ENCODE measurements at regions not wholly inside any gene's neighbourhood (a gene's known extent, or its start where the extent isn't known, plus 50 kb on each side); places are given as distances from the start of the nearest gene placed in this dataset.
"Not testable (repeated sequence)": the region's sequence is repeated elsewhere in the genome, so short reads cannot be mapped to it uniquely, and the experiment has no call there.

DNA sequence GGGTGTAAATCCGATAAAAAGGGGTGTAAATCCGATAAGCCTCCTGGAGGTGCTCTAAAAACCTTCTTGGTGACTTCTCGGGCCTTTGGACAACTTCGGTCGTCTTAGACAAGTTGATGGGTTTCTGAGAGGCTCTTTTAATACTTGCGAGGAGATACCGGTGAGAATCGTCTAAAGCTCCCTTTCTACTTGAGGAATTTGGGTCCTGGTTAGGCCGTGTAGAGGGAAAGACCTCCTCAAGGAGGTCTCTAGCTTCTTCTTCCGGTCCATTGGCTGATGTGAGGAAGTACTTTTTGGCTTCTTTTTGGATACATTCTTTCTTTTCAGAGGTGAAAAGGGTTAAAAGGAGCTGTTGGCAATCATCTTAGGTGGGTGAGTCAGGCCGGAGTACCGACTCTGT lies 128.5 kb downstream of the ART5 start:
- peak; percentile 12 for DNase-seq

GRCh38 chr11:3512751-3513150 lies 129.0 kb downstream of the ART5 start:
- DNase-seq: not testable (repeated sequence)

DNA sequence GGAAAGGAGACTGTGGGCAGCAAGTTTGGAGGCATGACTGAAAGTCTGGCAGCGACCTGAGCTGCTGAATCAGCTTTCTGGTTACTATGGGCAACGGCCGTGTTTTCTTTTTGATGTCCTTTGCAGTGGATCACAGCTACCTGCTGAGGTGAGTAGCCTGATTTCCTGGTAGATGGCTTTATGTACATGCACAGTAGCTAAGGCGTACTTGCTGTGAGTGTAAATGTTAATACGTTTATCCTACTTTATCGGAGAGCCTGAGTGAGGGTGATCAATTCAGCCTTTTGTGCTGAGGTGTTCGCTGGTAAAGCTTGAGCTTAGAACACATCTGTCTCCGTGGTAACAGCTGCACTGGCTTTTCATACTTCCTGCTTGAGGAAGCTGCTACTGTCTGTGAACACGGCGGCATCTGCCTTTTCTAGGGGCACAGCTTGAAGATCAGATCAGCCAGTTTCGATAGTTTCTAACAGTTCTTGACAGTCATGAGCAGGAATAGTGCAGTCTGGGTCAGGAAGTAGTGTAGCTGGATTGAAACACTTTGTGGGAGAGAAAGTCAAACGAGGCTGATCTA lies 129.6 kb downstream of the ART5 start:
- peak; percentile 84 for DNase-seq

DNA sequence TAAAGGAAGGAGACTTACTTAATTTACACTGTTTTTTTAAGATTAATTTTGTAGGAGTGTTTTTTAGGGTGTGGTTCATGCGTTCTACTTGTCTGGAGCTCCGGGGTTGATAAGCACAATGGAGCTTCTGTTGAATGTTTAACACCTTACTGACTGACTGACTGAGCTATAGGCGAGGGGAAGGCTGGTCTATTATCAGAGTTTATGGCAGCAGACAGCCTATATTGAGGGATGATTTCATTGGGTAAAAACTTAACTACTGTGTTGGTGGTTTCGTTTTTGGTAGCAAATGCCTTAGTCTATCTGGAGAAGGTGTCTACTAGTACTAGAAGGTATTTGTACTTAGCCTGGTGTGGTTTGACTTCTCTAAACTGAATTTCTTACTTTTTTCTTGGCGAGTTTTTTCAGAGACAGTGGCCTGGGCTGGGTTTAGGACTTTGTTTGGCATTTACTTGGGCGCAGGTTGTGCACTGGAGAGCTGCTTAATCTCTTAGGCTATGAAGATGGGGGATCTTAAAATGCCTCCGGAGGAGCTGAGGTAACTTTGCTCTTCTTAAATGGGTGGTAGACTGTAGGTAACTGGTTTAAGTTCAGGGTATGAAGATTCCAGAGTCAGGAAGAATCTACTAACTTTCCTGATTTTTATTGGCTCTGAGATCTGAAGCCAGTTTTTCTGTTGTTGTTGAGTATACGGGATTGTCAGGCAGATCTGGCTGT lies 130.2 kb downstream of the ART5 start:
- DNase-seq: peak; percentile 56

DNA sequence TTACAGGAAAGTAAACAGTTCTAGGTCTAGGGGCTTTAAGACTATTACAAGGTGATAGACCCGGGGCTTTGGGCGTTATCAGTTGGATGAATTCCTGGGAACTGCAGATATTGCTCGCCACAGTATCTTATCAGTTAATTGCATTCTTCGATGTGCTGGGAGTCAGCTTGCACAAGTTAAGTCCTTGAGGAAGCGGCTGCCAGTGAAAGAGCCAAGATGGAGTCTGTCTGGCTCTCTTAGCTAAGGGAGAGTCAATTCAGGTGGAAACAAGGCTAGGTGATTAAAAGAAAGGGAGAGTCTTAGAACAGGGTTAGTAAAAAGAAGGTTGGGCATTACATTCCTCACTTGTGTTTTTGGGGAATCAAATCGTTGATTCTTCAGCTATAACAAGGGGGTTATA lies 130.6 kb upstream of the ZNF195 start:
- DNase-seq: not testable (repeated sequence)

- not testable (repeated sequence) for DNase-seq
Observed at GRCh38 chr11:3499198-3499597, 120.3 kb upstream of the ZNF195 start.

DNA sequence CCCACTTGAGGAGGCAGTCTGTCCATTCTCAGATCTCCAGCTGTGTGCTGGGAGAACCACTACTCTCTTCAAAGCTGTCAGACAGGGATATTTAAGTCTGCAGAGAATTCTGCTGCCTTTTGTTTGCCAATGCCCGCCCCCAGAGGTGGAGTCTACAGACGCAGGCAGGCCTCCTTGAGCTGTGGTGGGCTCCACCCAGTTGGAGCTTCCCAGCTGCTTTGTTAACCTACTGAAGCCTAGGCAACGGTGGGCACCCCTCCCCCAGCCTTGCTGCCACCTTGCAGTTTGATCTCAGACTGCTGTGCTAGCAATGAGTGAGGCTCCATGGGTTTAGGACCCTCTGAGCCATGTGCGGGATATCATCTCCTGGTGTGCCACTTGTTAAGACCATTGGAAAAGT lies 119.4 kb upstream of the ZNF195 start:
- DNase-seq: peak; percentile 38

- DNase-seq: not testable (repeated sequence)
Observed at GRCh38 chr11:3493152-3493551, 114.2 kb upstream of the ZNF195 start.

DNA sequence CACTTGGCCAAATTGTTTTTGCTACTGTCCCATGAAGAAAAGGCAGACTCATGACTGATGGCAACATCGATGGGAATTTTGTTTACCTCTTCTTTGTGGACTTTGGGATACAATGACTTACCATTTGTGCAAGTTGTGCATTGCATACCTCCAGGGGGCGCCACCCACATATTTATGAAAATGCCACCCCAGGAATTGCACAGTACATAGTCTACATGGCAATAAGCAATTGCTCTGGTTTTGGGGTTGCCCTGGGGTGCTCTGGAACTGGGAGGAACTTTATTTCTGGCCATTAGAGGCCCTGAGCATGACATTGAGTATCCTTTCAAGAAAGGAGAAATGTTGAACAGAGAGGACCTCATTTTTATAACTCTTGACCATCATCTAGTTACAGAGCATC lies 109.1 kb upstream of the ZNF195 start:
- peak; percentile 30 for DNase-seq

DNA sequence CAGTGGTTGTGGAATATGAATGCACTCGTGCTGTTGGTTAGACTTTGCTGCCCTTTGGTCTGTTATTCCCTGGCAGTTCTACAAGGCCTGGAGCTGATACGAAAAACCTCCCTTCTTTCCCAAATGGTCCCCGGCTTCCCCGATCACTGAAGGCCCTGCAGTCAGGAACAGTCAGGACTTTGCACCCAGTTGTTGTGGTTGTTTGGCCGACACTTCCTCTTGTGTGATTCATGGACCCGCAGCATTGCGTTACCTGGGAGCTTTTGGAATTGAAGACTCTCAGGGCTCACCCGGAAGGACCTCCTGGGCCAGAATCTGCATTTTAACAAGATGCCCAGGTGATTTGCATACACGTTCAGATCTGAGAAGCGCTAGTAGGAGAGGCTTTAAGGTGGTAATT lies 106.8 kb upstream of the ZNF195 start:
- not testable (repeated sequence) for DNase-seq

- DNase-seq: not testable (repeated sequence)
Observed at GRCh38 chr11:3476937-3477885, 98.3 kb upstream of the ZNF195 start.

- DNase-seq: not testable (repeated sequence)
Observed at GRCh38 chr11:3476084-3476936, 97.4 kb upstream of the ZNF195 start.

- not testable (repeated sequence) for DNase-seq
Observed at GRCh38 chr11:3468963-3469362, 90.0 kb upstream of the ZNF195 start.

- DNase-seq: not testable (repeated sequence)
Observed at GRCh38 chr11:3467599-3467998, 88.7 kb upstream of the ZNF195 start.

GRCh38 chr11:3455666-3456065 lies 76.7 kb upstream of the ZNF195 start:
- not testable (repeated sequence) for DNase-seq

- peak; percentile 68 for DNase-seq
Observed at GRCh38 chr11:3454844-3455243, 75.9 kb upstream of the ZNF195 start.

GRCh38 chr11:3453596-3454256 lies 74.8 kb upstream of the ZNF195 start:
- DNase-seq: not testable (repeated sequence)

GRCh38 chr11:3450822-3451221 lies 71.9 kb upstream of the ZNF195 start:
- not testable (repeated sequence) for DNase-seq

- not testable (repeated sequence) for DNase-seq
Observed at GRCh38 chr11:3445535-3445934, 66.6 kb upstream of the ZNF195 start.

- not testable (repeated sequence) for DNase-seq
Observed at GRCh38 chr11:3444420-3444744, 65.4 kb upstream of the ZNF195 start.

GRCh38 chr11:3443700-3444419 lies 64.9 kb upstream of the ZNF195 start:
- not testable (repeated sequence) for DNase-seq

Data from CD4-positive, alpha-beta T cell treated with Interleukin-10 for 1 hour (primary cell).